Myocyte (in vitro differentiated cells): ENCODE measurements at regions not wholly inside any gene's neighbourhood (a gene's known extent, or its start where the extent isn't known, plus 50 kb on each side); places are given as distances from the start of the nearest gene placed in this dataset.

ENCODE experiments used
- DNase-seq: peaks from one replicate; pipeline ENCODE4 v3.0.0-alpha.2; 2012; ENCODE audit warnings: low read depth

DNA sequence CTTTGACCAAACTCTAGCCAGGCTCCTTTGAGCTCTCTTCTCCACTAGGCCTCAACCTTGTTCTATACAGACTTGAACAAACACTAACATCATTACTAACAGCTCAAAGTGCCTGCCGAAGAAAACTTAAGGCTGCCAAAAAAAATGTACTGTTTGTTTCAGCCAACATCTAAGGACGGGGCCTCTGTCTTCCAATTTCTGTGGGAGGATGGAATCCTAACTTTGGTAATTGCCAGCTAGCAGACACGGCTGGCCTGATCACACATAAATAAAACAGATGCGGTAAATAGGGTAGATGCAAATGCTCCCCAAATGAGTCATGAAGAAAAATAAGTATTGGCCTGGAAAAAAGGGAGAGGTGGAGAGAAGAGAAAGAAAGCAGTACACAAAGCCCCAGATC, 394.3 kb downstream of the TMEM135 start:
- DNase-seq: peak; percentile 55

DNA sequence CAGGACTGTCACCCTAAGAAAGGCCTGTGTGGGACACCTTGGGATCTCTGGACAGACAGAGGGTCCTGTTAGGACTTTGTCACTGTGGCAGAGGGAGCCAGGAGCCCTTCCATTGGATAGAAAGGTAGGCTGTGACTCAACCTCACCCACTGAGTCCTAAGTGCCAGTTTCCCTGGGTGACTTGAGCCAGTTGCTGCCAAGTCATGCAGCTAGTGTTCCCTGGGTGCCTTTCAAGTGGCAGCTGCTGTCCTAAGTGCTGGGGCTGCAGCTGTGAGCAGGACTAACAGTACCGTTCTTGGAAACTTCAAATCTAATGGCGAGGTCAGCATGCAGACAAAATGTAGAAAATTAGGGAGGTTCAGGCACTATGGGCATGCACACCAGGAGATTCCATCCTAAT, 393.7 kb downstream of the TMEM135 start:
- peak; percentile 77 for DNase-seq

DNA sequence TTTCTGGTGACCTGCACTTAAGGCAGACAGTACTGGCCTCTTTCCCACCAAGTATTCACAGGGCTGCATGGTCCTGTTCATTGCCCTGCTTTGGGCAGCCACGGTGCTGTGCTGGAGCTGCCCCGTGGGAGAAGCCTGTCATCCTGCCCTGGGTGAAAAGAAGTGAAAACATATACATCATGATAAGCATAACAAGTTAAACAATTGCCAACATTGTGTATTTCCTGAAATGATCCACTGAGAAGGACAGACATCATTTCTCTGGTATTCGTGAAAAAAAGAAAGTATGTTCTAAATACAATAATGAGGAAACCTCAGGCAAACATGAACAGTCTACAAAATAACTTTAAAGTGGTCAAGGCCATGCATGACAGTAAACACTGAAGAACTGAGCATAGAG, 393.1 kb downstream of the TMEM135 start:
- DNase-seq: no peak

GRCh38 chr11:87429996-87430395, 392.3 kb downstream of the TMEM135 start:
- DNase-seq: no peak

GRCh38 chr11:87428266-87428665, 390.5 kb downstream of the TMEM135 start:
- no peak for DNase-seq

DNA sequence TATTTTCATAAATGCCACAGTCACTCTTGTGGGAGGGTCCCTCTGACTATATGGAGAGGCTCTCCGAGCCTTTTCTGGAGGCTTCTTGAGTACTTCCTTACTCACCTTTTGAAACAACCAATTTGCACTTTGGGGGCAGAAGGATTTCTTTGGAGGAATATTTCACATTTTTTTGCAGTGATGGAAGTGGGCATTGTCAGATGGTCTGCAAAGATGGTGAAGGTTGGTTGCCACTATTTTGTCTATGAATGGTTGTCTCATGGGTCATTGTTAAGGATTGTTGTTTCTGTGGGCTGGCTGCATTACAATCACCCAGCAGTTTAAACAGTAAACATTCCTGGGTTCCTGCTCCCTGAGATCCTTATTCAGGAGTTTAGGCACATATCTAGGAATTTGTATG, 388.2 kb downstream of the TMEM135 start:
- DNase-seq: no peak

GRCh38 chr11:87425391-87425790, 387.7 kb downstream of the TMEM135 start:
- DNase-seq: no peak

- no peak for DNase-seq
Observed at GRCh38 chr11:87423161-87423560, 385.4 kb downstream of the TMEM135 start.

- no peak for DNase-seq
Observed at GRCh38 chr11:87422566-87422965, 384.8 kb downstream of the TMEM135 start.

- peak; percentile 79 for DNase-seq
Observed at GRCh38 chr11:87421422-87421821, 383.7 kb downstream of the TMEM135 start.

GRCh38 chr11:87417951-87418350, 380.2 kb downstream of the TMEM135 start:
- DNase-seq: no peak

DNA sequence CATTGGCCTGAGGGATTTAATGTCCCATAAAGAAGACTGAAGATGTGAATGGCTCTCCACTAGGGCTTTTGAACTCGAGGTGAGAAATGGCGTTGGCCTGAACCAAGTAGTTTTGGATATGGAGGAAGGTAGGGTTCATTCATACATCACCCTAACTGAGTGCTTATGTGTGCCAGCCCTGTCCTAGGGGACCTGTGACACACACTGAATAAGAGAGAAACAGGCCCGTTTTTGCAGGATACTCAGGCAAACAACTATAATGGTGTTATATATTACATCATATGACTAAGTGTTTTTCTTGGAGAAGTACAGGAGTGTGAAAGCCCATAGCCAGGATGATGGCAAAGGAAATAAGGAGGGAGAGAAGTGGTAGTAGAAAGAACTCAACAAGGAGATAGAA, 368.1 kb downstream of the TMEM135 start:
- DNase-seq: no peak

- no peak for DNase-seq
Observed at GRCh38 chr11:87405356-87405755, 367.6 kb downstream of the TMEM135 start.

DNA sequence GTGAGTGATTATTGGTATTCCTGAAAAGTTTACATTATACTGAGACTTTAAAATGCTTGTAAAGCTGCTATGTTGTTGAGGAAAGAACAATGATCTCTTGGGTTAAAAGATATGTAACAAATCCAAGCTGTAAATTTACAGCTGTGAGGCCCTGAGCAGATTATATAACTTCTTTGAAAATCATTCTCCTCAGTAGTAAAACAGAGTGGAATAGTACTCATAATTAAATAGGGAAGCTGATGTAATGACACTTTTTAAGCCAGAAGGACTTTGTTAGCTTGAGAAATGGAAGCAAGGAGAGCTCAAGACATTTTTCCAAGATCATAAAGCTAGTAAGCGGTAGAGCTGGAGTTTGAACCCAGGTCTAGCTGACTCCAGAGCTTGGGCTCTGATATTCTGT, 363.9 kb downstream of the TMEM135 start:
- no peak for DNase-seq

DNA sequence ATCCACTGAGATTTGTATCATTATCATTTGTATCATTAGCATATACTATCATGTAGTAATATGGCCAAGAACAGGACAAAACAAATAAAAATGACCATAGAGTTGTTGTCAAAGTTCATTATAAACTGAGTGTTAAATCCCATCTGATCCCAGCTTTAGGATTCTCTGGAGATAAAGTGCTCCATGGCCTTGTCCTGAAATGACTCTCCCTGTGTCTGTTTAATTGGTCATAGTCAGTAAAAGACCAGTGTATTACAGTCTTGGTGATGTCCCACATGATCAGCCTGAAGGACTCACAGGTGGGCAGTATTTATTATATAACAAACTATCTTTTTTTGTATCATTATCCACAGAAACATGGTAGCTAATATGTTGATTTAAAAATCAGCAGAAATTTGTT, 361.6 kb downstream of the TMEM135 start:
- no peak for DNase-seq

- no peak for DNase-seq
Observed at GRCh38 chr11:87398931-87399330, 361.2 kb downstream of the TMEM135 start.

GRCh38 chr11:87397011-87397865, 359.5 kb downstream of the TMEM135 start:
- no peak for DNase-seq

- DNase-seq: no peak
Observed at GRCh38 chr11:87394924-87395323, 357.2 kb downstream of the TMEM135 start.

GRCh38 chr11:87392665-87393064, 354.9 kb downstream of the TMEM135 start:
- DNase-seq: no peak

DNA sequence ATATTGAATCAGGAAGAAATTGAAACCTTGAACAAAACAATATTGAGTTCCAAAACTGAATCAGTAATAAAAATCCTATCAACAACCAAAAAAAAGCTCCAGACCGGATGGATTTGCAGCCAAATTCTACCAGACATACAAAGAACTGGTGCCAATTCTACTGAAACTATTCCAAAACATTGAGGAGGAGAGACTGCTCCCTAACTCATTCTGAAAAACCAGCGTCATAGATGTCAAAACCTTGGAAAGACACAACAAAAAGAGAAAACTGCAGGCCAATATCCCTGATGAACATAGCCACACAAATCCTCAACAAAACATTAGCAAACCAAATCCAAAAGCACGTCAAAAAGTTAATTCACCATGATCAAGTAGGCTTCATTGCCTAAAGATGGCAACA, 353.8 kb downstream of the TMEM135 start:
- no peak for DNase-seq

DNA sequence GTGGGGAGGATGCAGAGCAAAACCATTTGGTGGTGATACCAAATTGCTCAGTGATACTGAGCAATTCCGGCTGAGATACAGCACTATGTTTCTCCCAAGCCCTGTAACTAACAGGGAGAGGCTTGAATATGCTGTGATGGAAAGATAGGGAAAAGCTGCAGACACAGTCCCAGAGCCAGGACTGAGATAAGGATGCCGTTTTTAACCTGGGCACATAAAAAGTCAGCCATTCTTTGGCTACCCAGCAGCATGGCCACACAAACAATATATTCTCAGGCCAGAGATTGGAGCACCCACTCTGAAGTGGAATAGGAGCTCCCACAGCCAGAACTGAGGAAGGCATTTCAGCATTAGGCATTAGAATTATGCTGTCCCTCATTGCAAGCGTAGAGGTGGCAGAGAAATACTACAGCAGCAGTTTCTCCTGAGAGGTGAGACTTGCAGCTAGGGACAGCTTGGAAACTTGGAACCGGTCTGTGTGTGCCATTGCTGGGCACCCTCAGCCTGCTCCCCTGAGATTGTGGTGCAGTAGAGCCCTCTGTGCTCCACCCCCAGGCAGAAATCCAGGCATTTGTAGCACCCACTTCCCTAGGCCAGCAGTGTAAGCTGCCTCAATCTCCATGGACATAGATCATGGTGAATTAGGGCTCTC, 346.5 kb downstream of the TMEM135 start:
- DNase-seq: no peak

DNA sequence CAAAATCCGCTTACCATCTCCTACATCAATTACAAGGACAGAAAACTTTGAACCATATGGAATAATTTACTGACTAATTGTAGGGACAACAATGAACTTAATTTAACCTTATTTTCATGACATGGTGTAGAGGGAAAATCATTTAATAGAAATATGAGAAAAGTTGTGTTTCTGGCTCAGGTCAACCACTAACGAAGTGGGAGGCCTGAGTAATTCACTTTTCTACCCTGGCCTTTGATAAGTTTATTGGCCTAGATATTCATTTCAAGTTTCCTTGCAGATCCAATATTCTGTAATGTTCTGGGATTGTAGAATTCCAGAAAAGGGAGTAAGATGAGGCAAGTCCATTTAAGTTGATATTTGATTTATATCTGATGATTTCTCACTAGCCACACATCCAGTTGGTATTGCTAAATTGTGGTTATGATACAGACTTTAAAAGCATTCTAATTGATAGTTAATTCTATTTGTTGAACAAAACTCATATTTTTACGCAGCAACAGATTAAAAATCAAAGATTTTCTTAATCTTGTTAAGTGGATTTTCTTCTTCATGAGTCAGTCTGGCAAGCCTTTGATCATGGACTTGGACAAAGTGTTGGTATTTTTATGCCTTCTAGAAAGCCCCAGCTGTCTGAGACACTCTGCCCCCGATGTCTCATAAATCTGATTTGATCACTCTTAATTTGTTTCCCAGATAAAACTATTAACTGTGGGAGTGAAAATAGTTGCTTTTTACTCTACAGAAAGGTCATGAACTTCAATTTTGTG, 336.5 kb downstream of the TMEM135 start:
- no peak for DNase-seq
